CD14-positive monocyte (primary cell): ENCODE measurements at regions not wholly inside any gene's neighbourhood (a gene's known extent, or its start where the extent isn't known, plus 50 kb on each side); places are given as distances from the start of the nearest gene placed in this dataset.

Experiments
- DNase-seq, 3 donors: peaks; one replicate each; pipeline ENCODE4 v3.0.0-alpha.2; 2011 to 2022
- H2AFZ ChIP-seq: 2 replicates; pipeline ENCODE4 v1.6.0; 2012; ENCODE audit warnings: mild to moderate bottlenecking, low read depth, low read length, inconsistent platforms; ENCODE audit not compliant: insufficient read depth, poor library complexity, severe bottlenecking
- H3K27ac ChIP-seq, 2 donors: 1 replicate in 1 of 2; 2 replicates in 1 of 2; pipeline ENCODE4 v1.5.1; 2012 to 2013; ENCODE audit warnings: low read length in 2 of 2, control low read depth in 1 of 2, inconsistent platforms in 1 of 2, low read depth in 1 of 2, mild to moderate bottlenecking in 1 of 2
- H3K27me3 ChIP-seq, 2 donors: one replicate each; pipeline versions ENCODE4 v1.6.0 to v1.6.1; 2011 to 2013; ENCODE audit warnings: low read length in 2 of 2; ENCODE audit not compliant: control insufficient read depth in 2 of 2, insufficient read depth in 2 of 2
- H3K36me3 ChIP-seq, 2 donors: replicated peaks in 1 of 2; 1 replicate in 1 of 2; 2 replicates in 1 of 2; pipeline versions ENCODE4 v1.5.1 to v1.6.1; 2012 to 2013; ENCODE audit warnings: low read length in 2 of 2, control low read depth in 1 of 2, inconsistent platforms in 1 of 2, mild to moderate bottlenecking in 1 of 2; ENCODE audit not compliant: insufficient read depth in 2 of 2, control insufficient read depth in 1 of 2
- H3K4me1 ChIP-seq, 2 donors: 1 replicate in 1 of 2; 2 replicates in 1 of 2; pipeline versions ENCODE4 v1.5.1 to v1.6.1; 2012 to 2013; ENCODE audit warnings: low read length in 2 of 2, control low read depth in 1 of 2, inconsistent platforms in 1 of 2, mild to moderate bottlenecking in 1 of 2, moderate library complexity in 1 of 2; ENCODE audit not compliant: insufficient read depth in 2 of 2, control insufficient read depth in 1 of 2
- H3K4me2 ChIP-seq: replicated peaks from 2 replicates; pipeline ENCODE3; 2012; ENCODE audit warnings: low read length, moderate library complexity, mild to moderate bottlenecking; ENCODE audit not compliant: poor library complexity, severe bottlenecking; ENCODE audit errors: extremely low read depth
- H3K4me3 ChIP-seq, 3 experiments: fragments of 200-600 bp in 1 of 3; sonication (generic) in 1 of 3; replicated peaks in 1 of 3; 1 replicate in 2 of 3; 2 replicates in 1 of 3; pipeline ENCODE4 v1.5.1; 2011 to 2013; ENCODE audit warnings: low read length in 3 of 3, mild to moderate bottlenecking in 3 of 3, control low read depth in 2 of 3, low read depth in 2 of 3, inconsistent platforms in 1 of 3, moderate library complexity in 1 of 3
- H3K79me2 ChIP-seq: 2 replicates; pipeline ENCODE4 v1.6.0; 2012; ENCODE audit warnings: mild to moderate bottlenecking, control low read depth, inconsistent platforms, low read length, moderate library complexity; ENCODE audit not compliant: insufficient read depth
- H3K9ac ChIP-seq: 2 replicates; pipeline ENCODE4 v1.6.0; 2017; ENCODE audit warnings: low read length, mild to moderate bottlenecking; ENCODE audit not compliant: insufficient read depth, poor library complexity, severe bottlenecking
- H3K9me3 ChIP-seq, 2 donors: replicated peaks in 1 of 2; 1 replicate in 1 of 2; 2 replicates in 1 of 2; pipeline versions ENCODE4 v1.5.1 to v1.6.1; 2012 to 2013; ENCODE audit warnings: low read length in 2 of 2, control low read depth in 1 of 2; ENCODE audit not compliant: control insufficient read depth in 1 of 2, insufficient read depth in 1 of 2
- H4K20me1 ChIP-seq: 2 replicates; pipeline ENCODE4 v1.6.0; 2012; ENCODE audit warnings: mild to moderate bottlenecking, low read length, control low read depth, moderate library complexity; ENCODE audit not compliant: insufficient read depth
- H3K27ac Mint-ChIP-seq, 7 donors: one replicate each; pipeline ENCODE4 v1.8.0; 2020; ENCODE audit warnings: mild to moderate bottlenecking in 7 of 7, mixed read lengths in 7 of 7, moderate library complexity in 6 of 7, inconsistent platforms in 2 of 7
- H3K27me3 Mint-ChIP-seq, 3 donors: one replicate each; pipeline ENCODE4 v1.8.0; 2021 to 2022; ENCODE audit warnings: low read depth in 3 of 3, mild to moderate bottlenecking in 3 of 3, mixed read lengths in 3 of 3, moderate library complexity in 3 of 3, inconsistent platforms in 1 of 3
- H3K36me3 Mint-ChIP-seq, 2 donors: one replicate each; pipeline ENCODE4 v1.8.0; 2020; ENCODE audit warnings: mixed read lengths in 2 of 2, inconsistent platforms in 1 of 2, mild to moderate bottlenecking in 1 of 2
- H3K4me1 Mint-ChIP-seq: one replicate; pipeline ENCODE4 v1.8.0; 2020; ENCODE audit warnings: mild to moderate bottlenecking, mixed read lengths
- H3K4me3 Mint-ChIP-seq, 2 donors: one replicate each; pipeline ENCODE4 v1.8.0; 2020; ENCODE audit warnings: mild to moderate bottlenecking in 2 of 2, mixed read lengths in 2 of 2, moderate library complexity in 1 of 2
- H3K9me3 Mint-ChIP-seq, 7 donors: one replicate each; pipeline ENCODE4 v1.8.0; 2020 to 2022; ENCODE audit warnings: mixed read lengths in 7 of 7, mild to moderate bottlenecking in 6 of 7, moderate library complexity in 6 of 7, inconsistent platforms in 2 of 7
- CTCF ChIP-seq: fragments of 200-600 bp; IDR thresholded peaks from one replicate; pipeline ENCODE4 v1.8.0; 2022; ENCODE audit warnings: antibody characterized with exemption, mild to moderate bottlenecking
- WGBS: methylation state at CpG from one replicate; pipeline ENCODE4 v1.1.5; 2013; ENCODE audit warnings: missing lambda C conversion rate; ENCODE audit not compliant: insufficient coverage; 5-methylcytosine and 5-hydroxymethylcytosine counted together
- intact Hi-C, 2 donors: fragments of 100-400 bp; cut with micrococcal nuclease; formaldehyde crosslinking; loops; one replicate each; pipeline versions ENCODE4 v1.15.0 to v1.15.1; 2023

GRCh38 chr1:187313115-187313514 lies 484.4 kb downstream of the PLA2G4A start:
- Histone ChIP-seq H3K27me3 (no peaks in the 10 kb centered on the region), H4K20me1 (no peaks in the 10 kb centered on the region), H2AFZ (no peak overlapping the region), H3K9me3 (peaks cover 0 to 3% of the 10 kb centered on the region in 2 donors), H3K9ac (no peak overlapping the region), H3K4me2 (no peak overlapping the region), H3K4me1 (no peaks in the 10 kb centered on the region), H3K4me3 (no peak overlapping the region), H3K79me2 (no peaks in the 10 kb centered on the region), H3K36me3 (no peaks in the 10 kb centered on the region), H3K27ac (no peak overlapping the region)
- H3K9me3 Mint-ChIP-seq: peaks cover 0 to 2% (median 0%) of the 10 kb centered on the region in 7 donors
- no peak overlapping the region for H3K27ac Mint-ChIP-seq
- H3K27me3 Mint-ChIP-seq: no peaks in the 10 kb centered on the region
- no peak overlapping the region for H3K4me3 Mint-ChIP-seq
- no peak for TF ChIP-seq CTCF
- WGBS: 100% methylated on average over 1 of the region's 2 CpGs
- DNase-seq: no peak
- intact Hi-C loops: no loop called here
- H3K36me3 Mint-ChIP-seq: no peaks in the 10 kb centered on the region
- H3K4me1 Mint-ChIP-seq: no peaks in the 10 kb centered on the region

- Histone ChIP-seq H3K36me3 (no peaks in the 10 kb centered on the region), H3K4me3 (no peak overlapping the region), H4K20me1 (no peaks in the 10 kb centered on the region), H3K9ac (no peak overlapping the region), H3K4me1 (no peaks in the 10 kb centered on the region), H3K9me3 (no peaks in the 10 kb centered on the region), H3K27me3 (no peaks in the 10 kb centered on the region), H3K79me2 (no peaks in the 10 kb centered on the region), H3K4me2 (no peak overlapping the region), H2AFZ (no peak overlapping the region), H3K27ac (no peak overlapping the region)
- WGBS: no CpG with 5 or more reads among the region's 1 CpG
- no peak for TF ChIP-seq CTCF
- Mint-ChIP-seq H3K9me3 (peaks cover 2 to 8% (median 2%) of the 10 kb centered on the region in 7 donors), H3K27me3 (peaks cover 0 to 1% (median 0%) of the 10 kb centered on the region in 3 donors), H3K36me3 (no peaks in the 10 kb centered on the region), H3K4me3 (no peak overlapping the region), H3K27ac (no peak overlapping the region), H3K4me1 (no peaks in the 10 kb centered on the region)
- intact Hi-C loops: no loop called here
- DNase-seq: no peak
Measured at GRCh38 chr1:187326557-187326956, 497.8 kb downstream of the PLA2G4A start.
